Ectodermal cell (in vitro differentiated cells): ENCODE measurements at regions not wholly inside any gene's neighbourhood (a gene's known extent, or its start where the extent isn't known, plus 50 kb on each side); places are given as distances from the start of the nearest gene placed in this dataset.

ENCODE experiments used
- H3K27ac ChIP-seq: 2 replicates; pipeline ENCODE4 v1.7.0; 2013; ENCODE audit warnings: mild to moderate bottlenecking, low read depth, low read length; ENCODE audit not compliant: insufficient read depth, poor library complexity, severe bottlenecking
- H3K27me3 ChIP-seq: 2 replicates; pipeline ENCODE4 v1.7.0; 2013; ENCODE audit warnings: mild to moderate bottlenecking, low read length; ENCODE audit not compliant: insufficient read depth, control insufficient read depth, poor library complexity, severe bottlenecking
- H3K36me3 ChIP-seq: one replicate; pipeline ENCODE4 v1.7.0; 2013; ENCODE audit warnings: low read length; ENCODE audit not compliant: control insufficient read depth, insufficient read depth
- H3K4me1 ChIP-seq: one replicate; pipeline ENCODE4 v1.7.0; 2013; ENCODE audit warnings: low read length; ENCODE audit not compliant: control insufficient read depth, insufficient read depth
- H3K4me3 ChIP-seq: 2 replicates; pipeline ENCODE4 v1.7.0; 2013; ENCODE audit warnings: low read depth, low read length, control low read depth; ENCODE audit not compliant: insufficient read depth
- H3K9me3 ChIP-seq: 2 replicates; pipeline ENCODE4 v1.7.0; 2013; ENCODE audit warnings: mild to moderate bottlenecking, low read length, moderate library complexity; ENCODE audit not compliant: control insufficient read depth
- WGBS, 2 experiments: methylation state at CpG; one replicate each; pipeline ENCODE4 v1.1.7; 2013; ENCODE audit warnings: missing lambda C conversion rate in 2 of 2; 5-methylcytosine and 5-hydroxymethylcytosine counted together

DNA sequence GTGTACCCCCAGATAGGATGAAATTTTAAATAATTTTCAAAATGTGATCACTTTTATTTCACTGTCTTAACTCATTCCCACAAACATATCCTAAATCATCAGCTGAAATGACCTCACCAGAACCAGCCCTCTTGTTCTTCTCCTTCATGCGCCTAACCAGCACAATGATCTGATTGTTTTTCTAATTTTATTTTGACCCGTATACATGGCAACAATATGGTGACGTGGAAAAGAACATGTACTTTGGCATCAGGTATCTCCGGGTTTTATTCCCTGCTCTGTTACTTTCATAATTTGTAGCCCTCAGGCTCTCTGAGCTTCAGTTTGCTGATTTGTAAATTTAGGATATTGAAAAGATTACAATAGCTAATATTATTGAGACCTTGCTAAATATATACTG lies 562.4 kb upstream of the ZFP42 start:
- Histone ChIP-seq H3K4me3 (no peak overlapping the region), H3K27ac (no peak overlapping the region), H3K9me3 (no peaks in the 10 kb centered on the region), H3K36me3 (no peaks in the 10 kb centered on the region), H3K4me1 (no peaks in the 10 kb centered on the region), H3K27me3 (no peaks in the 10 kb centered on the region)
- 92 to 98% methylated on average over 4 of the region's 4 CpGs for WGBS, 2 experiments

DNA sequence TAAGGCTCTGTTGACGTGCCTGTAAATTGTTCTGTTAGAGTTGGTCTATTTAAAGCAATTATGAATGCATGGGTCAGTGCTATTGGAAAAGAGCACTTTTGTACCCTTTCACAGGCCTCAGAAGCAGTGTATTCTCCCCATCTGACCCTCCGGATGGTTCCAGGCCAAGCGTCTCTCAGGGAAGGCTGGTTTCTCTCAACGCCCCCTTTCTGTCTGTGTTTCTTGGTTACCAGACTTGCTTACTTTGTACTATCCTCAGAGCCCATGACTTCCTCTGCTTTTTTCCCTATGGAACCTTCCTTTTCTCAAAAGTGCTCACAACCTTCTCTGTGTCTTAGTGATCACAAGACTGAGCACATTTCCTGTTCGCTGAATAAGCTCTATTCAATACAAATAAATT lies 559.3 kb upstream of the ZFP42 start:
- Histone ChIP-seq H3K4me1 (no peaks in the 10 kb centered on the region), H3K27ac (no peak overlapping the region), H3K36me3 (no peaks in the 10 kb centered on the region), H3K27me3 (no peaks in the 10 kb centered on the region), H3K9me3 (no peaks in the 10 kb centered on the region), H3K4me3 (no peak overlapping the region)
- WGBS, 2 experiments: 85 to 88% methylated on average over 5 of the region's 5 CpGs

GRCh38 chr4:187444061-187444460 lies 551.5 kb upstream of the ZFP42 start:
- whole genome bisulfite sequencing, 2 experiments: 92 to 95% methylated on average over 3 of the region's 3 CpGs
- Histone ChIP-seq H3K36me3 (no peaks in the 10 kb centered on the region), H3K4me3 (no peak overlapping the region), H3K27me3 (no peaks in the 10 kb centered on the region), H3K4me1 (no peaks in the 10 kb centered on the region), H3K9me3 (no peaks in the 10 kb centered on the region), H3K27ac (no peak overlapping the region)

- no peak overlapping the region for H3K27ac ChIP-seq
- no peaks in the 10 kb centered on the region for H3K9me3 ChIP-seq
- H3K4me1 ChIP-seq: no peaks in the 10 kb centered on the region
- WGBS, 2 experiments: 95 to 100% methylated on average over 1 to 3 of the region's 3 CpGs
- no peaks in the 10 kb centered on the region for H3K36me3 ChIP-seq
- no peaks in the 10 kb centered on the region for H3K27me3 ChIP-seq
- no peak overlapping the region for H3K4me3 ChIP-seq
Observed at GRCh38 chr4:187449702-187450101, 545.9 kb upstream of the ZFP42 start.

DNA sequence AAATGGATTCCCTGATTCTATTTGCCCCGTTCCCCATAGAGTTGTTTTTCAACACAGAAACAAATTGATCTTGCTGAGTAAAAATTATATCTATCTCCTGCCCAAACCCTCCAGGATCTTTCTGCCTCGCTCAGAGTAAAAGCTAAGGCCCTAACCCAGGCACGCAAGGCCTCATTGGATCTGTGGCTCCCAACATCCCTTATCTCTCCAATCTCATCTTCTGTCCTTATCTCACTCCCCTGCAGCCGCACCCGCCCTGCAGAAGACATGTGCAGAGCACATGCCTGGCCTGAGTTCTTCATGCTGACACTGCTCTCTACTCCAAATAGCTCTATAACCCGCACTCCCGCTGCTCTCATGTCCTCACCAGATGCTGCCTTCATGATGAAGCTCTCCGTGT lies 543.8 kb upstream of the ZFP42 start:
- Histone ChIP-seq H3K27me3 (no peaks in the 10 kb centered on the region), H3K27ac (no peak overlapping the region), H3K4me3 (no peak overlapping the region), H3K9me3 (no peaks in the 10 kb centered on the region), H3K36me3 (no peaks in the 10 kb centered on the region), H3K4me1 (no peaks in the 10 kb centered on the region)
- 91 to 96% methylated on average over 8 of the region's 8 CpGs for WGBS, 2 experiments

GRCh38 chr4:187460016-187460415 lies 535.6 kb upstream of the ZFP42 start:
- Histone ChIP-seq H3K36me3 (no peaks in the 10 kb centered on the region), H3K27ac (no peak overlapping the region), H3K4me3 (no peak overlapping the region), H3K4me1 (peaks cover 4% of the 10 kb centered on the region), H3K27me3 (no peaks in the 10 kb centered on the region), H3K9me3 (no peaks in the 10 kb centered on the region)
- 89 to 91% methylated on average over 2 to 3 of the region's 3 CpGs for WGBS, 2 experiments

DNA sequence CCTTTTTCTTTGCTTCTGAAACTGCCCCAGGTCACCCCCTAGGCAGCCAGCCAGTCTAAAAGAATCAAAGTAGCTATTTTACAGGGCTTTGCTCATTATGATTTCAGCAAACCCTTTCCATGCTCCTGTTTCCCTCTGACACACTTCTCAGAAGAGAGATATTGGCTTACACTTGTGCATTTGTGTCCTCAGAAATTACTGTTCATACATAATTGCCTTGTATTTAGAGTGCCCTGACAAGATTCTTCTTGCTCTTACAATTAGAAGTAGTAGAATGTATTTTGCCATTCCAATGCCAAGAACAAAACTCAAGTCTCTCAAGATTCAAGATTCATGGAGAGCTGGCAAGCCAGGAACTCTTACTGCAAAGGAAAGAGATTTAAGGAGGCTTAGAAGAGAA lies 531.0 kb upstream of the ZFP42 start:
- Histone ChIP-seq H3K4me3 (no peak overlapping the region), H3K27ac (no peak overlapping the region), H3K4me1 (no peaks in the 10 kb centered on the region)

DNA sequence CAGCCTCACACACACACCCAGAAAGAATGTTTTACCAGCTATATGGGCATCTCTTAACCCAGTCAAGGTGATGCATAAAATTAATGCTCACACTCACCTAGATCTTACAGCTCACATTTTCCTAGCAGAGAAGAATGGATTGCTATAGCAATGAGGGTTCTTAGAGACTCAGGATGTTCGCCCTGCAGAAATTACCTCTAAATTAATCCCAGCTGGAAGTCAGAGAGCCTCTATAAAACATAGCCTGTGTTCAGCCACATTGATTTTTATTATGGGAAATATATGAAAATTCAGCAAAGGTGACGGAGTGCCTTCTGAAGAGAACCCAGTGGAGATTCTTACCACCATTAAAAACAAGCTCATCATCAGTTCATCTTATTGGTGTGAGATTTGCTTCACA lies 528.3 kb upstream of the ZFP42 start:
- Histone ChIP-seq H3K9me3 (no peaks in the 10 kb centered on the region), H3K27ac (no peak overlapping the region), H3K4me1 (no peaks in the 10 kb centered on the region), H3K4me3 (no peak overlapping the region), H3K36me3 (no peaks in the 10 kb centered on the region), H3K27me3 (no peaks in the 10 kb centered on the region)
- WGBS, 2 experiments: 90 to 100% methylated on average over 1 of the region's 2 CpGs

More for the DNA sequence above, 531.0 kb upstream of the ZFP42 start:
- Histone ChIP-seq H3K27me3 (no peaks in the 10 kb centered on the region), H3K9me3 (no peaks in the 10 kb centered on the region), H3K36me3 (no peaks in the 10 kb centered on the region)

DNA sequence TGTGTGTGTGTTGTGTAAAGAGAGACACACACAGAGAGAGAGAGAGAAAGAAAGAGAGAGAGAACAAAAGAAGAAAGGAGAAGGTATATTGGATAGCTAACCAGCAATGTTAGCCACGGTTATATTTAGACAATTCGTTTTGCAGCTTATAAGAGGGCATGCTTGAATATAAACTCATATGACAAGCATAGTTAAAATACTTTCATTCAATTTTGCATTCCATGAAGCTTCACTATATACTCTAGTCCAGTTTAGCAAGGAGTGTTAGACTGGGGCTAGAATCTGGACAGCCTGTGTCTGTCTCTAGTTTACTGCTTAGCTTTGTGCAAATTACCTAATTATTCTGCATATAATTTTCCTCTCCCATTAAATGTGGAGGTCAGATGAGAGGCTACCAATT lies 525.9 kb upstream of the ZFP42 start:
- Histone ChIP-seq H3K27ac (no peak overlapping the region), H3K27me3 (no peaks in the 10 kb centered on the region), H3K4me3 (no peak overlapping the region), H3K4me1 (no peaks in the 10 kb centered on the region), H3K9me3 (no peaks in the 10 kb centered on the region), H3K36me3 (no peaks in the 10 kb centered on the region)
- WGBS, 2 experiments: 85 to 100% methylated on average over 2 of the region's 2 CpGs

DNA sequence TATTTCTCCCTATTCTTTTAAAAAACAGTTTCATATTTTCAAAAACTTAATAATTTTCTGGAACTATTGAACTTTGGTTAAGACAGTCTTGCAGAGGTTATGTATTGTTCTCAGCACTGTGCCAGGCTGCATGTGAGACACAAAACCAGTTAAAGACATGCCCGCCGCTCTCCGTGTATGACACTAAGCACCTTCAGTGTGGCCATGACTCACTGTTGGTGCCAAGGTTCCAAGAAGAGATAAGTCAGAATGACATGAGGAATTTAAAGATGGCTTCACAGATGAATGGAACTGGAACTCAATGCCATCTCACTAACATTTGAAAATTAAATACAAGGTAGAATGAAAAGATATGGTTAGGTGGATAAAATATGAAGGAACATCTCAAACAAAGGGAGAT lies 525.5 kb upstream of the ZFP42 start:
- Histone ChIP-seq H3K4me1 (no peaks in the 10 kb centered on the region), H3K9me3 (no peaks in the 10 kb centered on the region), H3K36me3 (no peaks in the 10 kb centered on the region), H3K27ac (no peak overlapping the region), H3K27me3 (no peaks in the 10 kb centered on the region), H3K4me3 (no peak overlapping the region)
- 90 to 97% methylated on average over 3 of the region's 3 CpGs for WGBS, 2 experiments

DNA sequence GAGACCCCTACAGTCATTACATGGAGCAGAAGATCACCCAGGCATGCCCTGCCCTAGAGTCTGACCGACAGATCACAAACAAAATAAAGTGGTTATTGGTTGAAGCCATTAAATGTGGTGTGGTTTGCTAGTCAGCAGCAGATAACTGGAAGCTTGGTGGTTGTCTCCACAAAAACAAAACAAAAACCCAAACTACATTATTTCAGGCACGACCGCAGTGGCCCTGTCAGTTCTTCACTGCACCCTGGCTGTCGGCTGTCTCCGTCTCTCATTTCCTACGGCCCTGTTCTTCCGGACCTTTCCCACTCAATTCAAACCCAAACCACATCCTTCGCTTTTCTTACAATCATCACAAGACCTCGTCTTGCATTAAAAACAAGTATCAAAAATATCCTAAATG lies 521.3 kb upstream of the ZFP42 start:
- Histone ChIP-seq H3K36me3 (no peaks in the 10 kb centered on the region), H3K27ac (no peak overlapping the region), H3K9me3 (no peaks in the 10 kb centered on the region), H3K4me3 (no peak overlapping the region), H3K27me3 (no peaks in the 10 kb centered on the region), H3K4me1 (no peaks in the 10 kb centered on the region)
- 85 to 93% methylated on average over 8 to 9 of the region's 9 CpGs for WGBS, 2 experiments
